GM12878 (cell line): ENCODE measurements at regions not wholly inside any gene's neighbourhood (a gene's known extent, or its start where the extent isn't known, plus 50 kb on each side); places are given as distances from the start of the nearest gene placed in this dataset.

ENCODE experiments used
- ATAC-seq: fragments of 200-7000 bp; cut with Tn5 transposase; 3 replicates; pipeline ENCODE4 v1.9.1; 2020; ENCODE audit warnings: mild to moderate bottlenecking, moderate library complexity
- BruUV-seq: library from RNA; stranded (reverse); fragments of 400-500 nt; replicated peaks from 2 replicates; lab custom pipeline; 2021; lab: Mats Ljungman, UMichigan
- CTCF ChIA-PET: fragments of 300-600 bp; sonication (Branson Sonifier 250); formaldehyde crosslinking; extraction: SDS; loops from one replicate; lab custom pipeline; 2021; ENCODE audit warnings: inconsistent platforms; lab: Yijun Ruan, JAX
- POLR2A ChIA-PET: fragments of 350-600 bp; formaldehyde crosslinking; extraction: SDS; loops from one replicate; lab custom pipeline; 2021; ENCODE audit warnings: inconsistent platforms; lab: Charles Lee
- RAD21 ChIA-PET: fragments of 300-600 bp; sonication (Branson Sonifier 250); formaldehyde crosslinking; loops from one replicate; lab custom pipeline; 2023; ENCODE audit warnings: antibody characterized with exemption; ENCODE audit not compliant: unreplicated experiment; lab: Charles Lee
- SMC1A ChIA-PET: fragments of 300-600 bp; sonication (Branson Sonifier 250); formaldehyde crosslinking; loops from one replicate; lab custom pipeline; 2023; ENCODE audit not compliant: unreplicated experiment, uncharacterized antibody; lab: Charles Lee
- DNase-seq: peaks from one replicate; pipeline ENCODE4 v3.0.0-alpha.2; 2011; ENCODE audit warnings: low read depth, low spot score
- FAIRE-seq: peaks from 3 replicates; lab custom pipeline; 2011; peaks lifted over from hg19 to GRCh38; lab: Jason Lieb, UNC
- H2AFZ ChIP-seq: 2 replicates; pipeline ENCODE4 v1.6.0; 2011; ENCODE audit warnings: low read depth, low read length, control low read depth; ENCODE audit not compliant: control insufficient read depth
- H3K27ac ChIP-seq: 2 replicates; pipeline ENCODE4 v1.5.1; 2011; ENCODE audit warnings: control low read depth; ENCODE audit not compliant: control insufficient read depth, insufficient read depth
- H3K27me3 ChIP-seq, 2 experiments: replicated peaks in 1 of 2; 2 replicates each; pipeline versions ENCODE4 v1.6.0 to v1.6.1; 2011; ENCODE audit warnings: low read length in 1 of 2; ENCODE audit not compliant: control insufficient read depth in 2 of 2, insufficient read depth in 2 of 2
- H3K36me3 ChIP-seq, 2 experiments: 2 replicates each; pipeline ENCODE4 v1.5.1; 2011; ENCODE audit warnings: low read length in 1 of 2; ENCODE audit not compliant: control insufficient read depth in 2 of 2, insufficient read depth in 2 of 2
- H3K4me1 ChIP-seq: 2 replicates; pipeline ENCODE4 v1.6.1; 2011; ENCODE audit warnings: mild to moderate bottlenecking, low read length, moderate library complexity, mixed read lengths; ENCODE audit not compliant: control insufficient read depth, insufficient read depth
- H3K4me2 ChIP-seq: 2 replicates; pipeline ENCODE4 v1.6.0; 2011; ENCODE audit warnings: control low read depth; ENCODE audit not compliant: control insufficient read depth, insufficient read depth
- H3K4me3 ChIP-seq: fragments of 200-600 bp; sonication (generic); 2 replicates; pipeline ENCODE4 v1.5.1; 2016
- H3K79me2 ChIP-seq: 2 replicates; pipeline ENCODE4 v1.6.0; 2011; ENCODE audit warnings: low read length; ENCODE audit not compliant: control insufficient read depth, insufficient read depth
- H3K9ac ChIP-seq: 2 replicates; pipeline ENCODE4 v1.8.0; 2011; ENCODE audit warnings: low read length, control low read depth, mixed read lengths; ENCODE audit not compliant: control insufficient read depth, insufficient read depth
- H3K9me3 ChIP-seq: replicated peaks from 3 replicates; pipeline ENCODE4 v1.5.1; 2011; ENCODE audit warnings: mild to moderate bottlenecking, low read length; ENCODE audit not compliant: control insufficient read depth, insufficient read depth
- H4K20me1 ChIP-seq: 2 replicates; pipeline ENCODE4 v1.6.0; 2011; ENCODE audit not compliant: control insufficient read depth, insufficient read depth
- CHD2 ChIP-seq: IDR thresholded peaks from 2 replicates; pipeline ENCODE4 v1.6.1; 2011; ENCODE audit warnings: low read depth, low read length, improper control_type of control experiment, borderline replicate concordance
- CUX1 ChIP-seq: IDR thresholded peaks from 2 replicates; pipeline ENCODE4 v1.6.1; 2012; ENCODE audit warnings: improper control_type of control experiment, low read depth, low read length; ENCODE audit not compliant: insufficient replicate concordance
- GATAD2B ChIP-seq: fragments of 450-650 bp; conservative IDR thresholded peaks from 2 replicates; pipeline ENCODE4 v1.6.1; 2017; ENCODE audit warnings: low read depth, mild to moderate bottlenecking, moderate library complexity
- HDAC2 ChIP-seq: fragments of 200-600 bp; sonication (generic); IDR thresholded peaks from 2 replicates; pipeline ENCODE4 v1.6.1; 2017
- MLLT1 ChIP-seq: fragments of 450-650 bp; IDR thresholded peaks from 2 replicates; pipeline ENCODE4 v1.6.1; 2016; ENCODE audit warnings: mild to moderate bottlenecking
- NFYA ChIP-seq: IDR thresholded peaks from 2 replicates; pipeline ENCODE4 v1.6.1; 2011; ENCODE audit warnings: low read depth, mild to moderate bottlenecking, low read length, improper control_type of control experiment, borderline replicate concordance
- PAX5 ChIP-seq: IDR thresholded peaks from 2 replicates; pipeline ENCODE4 v1.6.1; 2011; ENCODE audit warnings: low read depth, low read length, borderline replicate concordance
- YBX1 ChIP-seq: fragments of 450-650 bp; IDR thresholded peaks from 2 replicates; pipeline ENCODE4 v1.6.1; 2016; ENCODE audit warnings: antibody characterized with exemption
- ZNF274 ChIP-seq: IDR thresholded peaks from one replicate; pipeline ENCODE4 v1.8.0; 2011; ENCODE audit not compliant: insufficient read length, insufficient read depth
- ZSCAN29 ChIP-seq: fragments of 450-650 bp; IDR thresholded peaks from 2 replicates; pipeline ENCODE4 v1.6.1; 2017; ENCODE audit warnings: mild to moderate bottlenecking, moderate library complexity
- WGBS: methylation state at CpG from one replicate; pipeline ENCODE4 v1.1.6; 2016; ENCODE audit warnings: low lambda C conversion rate; ENCODE audit not compliant: insufficient replicate concordance, insufficient coverage; ENCODE audit errors: missing lambda C conversion rate; 5-methylcytosine and 5-hydroxymethylcytosine counted together
- in situ Hi-C: fragments of 300-500 bp; cut with MboI; formaldehyde crosslinking; loops from 9 replicates; pipeline ENCODE4 v1.14.3; 2018; ENCODE audit warnings: mixed read lengths
- intact Hi-C: fragments of 100-400 bp; cut with micrococcal nuclease; formaldehyde crosslinking; loops from one replicate; pipeline ENCODE4 v1.14.2; 2022; ENCODE audit not compliant: unreplicated experiment

- 35% methylated on average over 4 of the region's 4 CpGs for WGBS
- FAIRE-seq = no peak
- no peak overlapping the region for H3K9ac ChIP-seq
- ChIA-PET POLR2A (no interaction called here), CTCF (no interaction called here), RAD21 (no interaction called here), SMC1A (no interaction called here)
- no peak overlapping the region for H3K27ac ChIP-seq
- no peaks in the 10 kb centered on the region for H3K9me3 ChIP-seq
- intact Hi-C loops (no loop called here), in situ Hi-C loops (no loop called here)
- no peaks in the 10 kb centered on the region for H4K20me1 ChIP-seq
- H3K4me1 ChIP-seq = no peaks in the 10 kb centered on the region
- H3K27me3 ChIP-seq = no peaks in the 10 kb centered on the region
- no peak overlapping the region for H3K4me2 ChIP-seq
- DNase-seq = no peak
- ATAC-seq = no peak
- no peaks in the 10 kb centered on the region for H3K36me3 ChIP-seq
- no peak overlapping the region for H2AFZ ChIP-seq
- H3K79me2 ChIP-seq = no peaks in the 10 kb centered on the region
- BruUV-seq = no TSS peak
- H3K4me3 ChIP-seq = no peak overlapping the region
- TF ChIP-seq CUX1 = no peak
- no peak for TF ChIP-seq ZSCAN29
- TF ChIP-seq GATAD2B = no peak
- TF ChIP-seq HDAC2 = no peak
- no peak for TF ChIP-seq ZNF274
- TF ChIP-seq NFYA = no peak
- TF ChIP-seq CHD2 = no peak
- no peak for TF ChIP-seq YBX1
- no peak for TF ChIP-seq PAX5
- TF ChIP-seq MLLT1 = no peak
These were observed 67.4 kb upstream of the EPB41L3 start for GRCh38 chr18:5611221-5611620.
